GM12878 (cell line): ENCODE measurements at regions not wholly inside any gene's neighbourhood (a gene's known extent, or its start where the extent isn't known, plus 50 kb on each side); places are given as distances from the start of the nearest gene placed in this dataset.

Source experiments
- ATAC-seq: fragments of 200-7000 bp; cut with Tn5 transposase; 3 replicates; pipeline ENCODE4 v1.9.1; 2020; ENCODE audit warnings: mild to moderate bottlenecking, moderate library complexity
- BruUV-seq: library from RNA; stranded (reverse); fragments of 400-500 nt; replicated peaks from 2 replicates; lab custom pipeline; 2021; lab: Mats Ljungman, UMichigan
- CTCF ChIA-PET: fragments of 300-600 bp; sonication (Branson Sonifier 250); formaldehyde crosslinking; extraction: SDS; loops from one replicate; lab custom pipeline; 2021; ENCODE audit warnings: inconsistent platforms; lab: Yijun Ruan, JAX
- POLR2A ChIA-PET: fragments of 350-600 bp; formaldehyde crosslinking; extraction: SDS; loops from one replicate; lab custom pipeline; 2021; ENCODE audit warnings: inconsistent platforms; lab: Charles Lee
- RAD21 ChIA-PET: fragments of 300-600 bp; sonication (Branson Sonifier 250); formaldehyde crosslinking; loops from one replicate; lab custom pipeline; 2023; ENCODE audit warnings: antibody characterized with exemption; ENCODE audit not compliant: unreplicated experiment; lab: Charles Lee
- SMC1A ChIA-PET: fragments of 300-600 bp; sonication (Branson Sonifier 250); formaldehyde crosslinking; loops from one replicate; lab custom pipeline; 2023; ENCODE audit not compliant: unreplicated experiment, uncharacterized antibody; lab: Charles Lee
- DNase-seq: peaks from one replicate; pipeline ENCODE4 v3.0.0-alpha.2; 2011; ENCODE audit warnings: low read depth, low spot score
- FAIRE-seq: peaks from 3 replicates; lab custom pipeline; 2011; peaks lifted over from hg19 to GRCh38; lab: Jason Lieb, UNC
- H2AFZ ChIP-seq: 2 replicates; pipeline ENCODE4 v1.6.0; 2011; ENCODE audit warnings: low read depth, low read length, control low read depth; ENCODE audit not compliant: control insufficient read depth
- H3K27ac ChIP-seq: 2 replicates; pipeline ENCODE4 v1.5.1; 2011; ENCODE audit warnings: control low read depth; ENCODE audit not compliant: control insufficient read depth, insufficient read depth
- H3K27me3 ChIP-seq, 2 experiments: replicated peaks in 1 of 2; 2 replicates each; pipeline versions ENCODE4 v1.6.0 to v1.6.1; 2011; ENCODE audit warnings: low read length in 1 of 2; ENCODE audit not compliant: control insufficient read depth in 2 of 2, insufficient read depth in 2 of 2
- H3K36me3 ChIP-seq, 2 experiments: 2 replicates each; pipeline ENCODE4 v1.5.1; 2011; ENCODE audit warnings: low read length in 1 of 2; ENCODE audit not compliant: control insufficient read depth in 2 of 2, insufficient read depth in 2 of 2
- H3K4me1 ChIP-seq: 2 replicates; pipeline ENCODE4 v1.6.1; 2011; ENCODE audit warnings: mild to moderate bottlenecking, low read length, moderate library complexity, mixed read lengths; ENCODE audit not compliant: control insufficient read depth, insufficient read depth
- H3K4me2 ChIP-seq: 2 replicates; pipeline ENCODE4 v1.6.0; 2011; ENCODE audit warnings: control low read depth; ENCODE audit not compliant: control insufficient read depth, insufficient read depth
- H3K4me3 ChIP-seq: fragments of 200-600 bp; sonication (generic); 2 replicates; pipeline ENCODE4 v1.5.1; 2016
- H3K79me2 ChIP-seq: 2 replicates; pipeline ENCODE4 v1.6.0; 2011; ENCODE audit warnings: low read length; ENCODE audit not compliant: control insufficient read depth, insufficient read depth
- H3K9ac ChIP-seq: 2 replicates; pipeline ENCODE4 v1.8.0; 2011; ENCODE audit warnings: low read length, control low read depth, mixed read lengths; ENCODE audit not compliant: control insufficient read depth, insufficient read depth
- H3K9me3 ChIP-seq: replicated peaks from 3 replicates; pipeline ENCODE4 v1.5.1; 2011; ENCODE audit warnings: mild to moderate bottlenecking, low read length; ENCODE audit not compliant: control insufficient read depth, insufficient read depth
- H4K20me1 ChIP-seq: 2 replicates; pipeline ENCODE4 v1.6.0; 2011; ENCODE audit not compliant: control insufficient read depth, insufficient read depth
- GATAD2B ChIP-seq: fragments of 450-650 bp; conservative IDR thresholded peaks from 2 replicates; pipeline ENCODE4 v1.6.1; 2017; ENCODE audit warnings: low read depth, mild to moderate bottlenecking, moderate library complexity
- MEF2A ChIP-seq: IDR thresholded peaks from 2 replicates; pipeline ENCODE4 v1.6.1; 2011; ENCODE audit warnings: low read depth, mild to moderate bottlenecking, low read length, moderate library complexity; ENCODE audit not compliant: insufficient read depth
- MEF2B ChIP-seq: fragments of 450-650 bp; IDR thresholded peaks from 2 replicates; pipeline ENCODE4 v1.6.1; 2018; ENCODE audit warnings: mild to moderate bottlenecking, moderate library complexity; ENCODE audit not compliant: partially characterized antibody, poor library complexity, severe bottlenecking
- SMAD1 ChIP-seq: fragments of 450-650 bp; IDR thresholded peaks from 2 replicates; pipeline ENCODE4 v1.6.1; 2018; ENCODE audit warnings: mild to moderate bottlenecking, low read depth; ENCODE audit not compliant: partially characterized antibody
- SMARCA5 ChIP-seq: fragments of 450-650 bp; IDR thresholded peaks from 2 replicates; pipeline ENCODE4 v1.6.1; 2017; ENCODE audit warnings: mild to moderate bottlenecking
- USF2 ChIP-seq: IDR thresholded peaks from 2 replicates; pipeline ENCODE4 v1.6.1; 2011; ENCODE audit warnings: low read depth, low read length, improper control_type of control experiment, borderline replicate concordance
- ZSCAN29 ChIP-seq: fragments of 450-650 bp; IDR thresholded peaks from 2 replicates; pipeline ENCODE4 v1.6.1; 2017; ENCODE audit warnings: mild to moderate bottlenecking, moderate library complexity
- WGBS: methylation state at CpG from one replicate; pipeline ENCODE4 v1.1.6; 2016; ENCODE audit warnings: low lambda C conversion rate; ENCODE audit not compliant: insufficient replicate concordance, insufficient coverage; ENCODE audit errors: missing lambda C conversion rate; 5-methylcytosine and 5-hydroxymethylcytosine counted together
- in situ Hi-C: fragments of 300-500 bp; cut with MboI; formaldehyde crosslinking; loops from 9 replicates; pipeline ENCODE4 v1.14.3; 2018; ENCODE audit warnings: mixed read lengths
- intact Hi-C: fragments of 100-400 bp; cut with micrococcal nuclease; formaldehyde crosslinking; loops from one replicate; pipeline ENCODE4 v1.14.2; 2022; ENCODE audit not compliant: unreplicated experiment
- TF ChIP-seq, protein P1 (sequence below): fragments of 450-650 bp; formaldehyde crosslinking; IDR thresholded peaks from 2 replicates; pipeline ENCODE4 v1.5.0; 2022; ENCODE audit warnings: mild to moderate bottlenecking, missing genetic modification characterization

DNA sequence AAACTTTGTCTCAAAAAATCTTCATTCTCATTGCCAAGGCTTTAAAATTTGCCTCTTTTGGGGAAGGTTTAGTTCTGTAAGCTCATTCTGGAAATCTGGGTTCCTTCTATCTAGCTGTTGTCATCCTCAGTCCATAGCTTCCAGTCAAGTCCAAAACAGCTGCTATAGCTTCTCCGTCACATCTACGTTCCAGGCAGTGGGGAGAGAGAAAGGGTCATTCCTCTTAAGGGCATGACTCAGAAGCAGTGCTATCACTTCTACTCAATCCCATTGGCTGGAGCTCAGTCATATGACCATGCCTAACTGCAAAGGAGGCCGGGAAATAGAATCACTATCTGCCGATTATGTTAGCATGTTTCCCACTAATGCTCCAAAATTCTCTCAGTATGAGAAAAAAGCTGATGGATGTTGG is 141.4 kb upstream of the PTPN1 start:
- no TSS peak for BruUV-seq
- Histone ChIP-seq H3K4me1 (peaks cover 5% of the 10 kb centered on the region; the same call in 1 of the 2 replicates), H2AFZ (no peak overlapping the region), H3K9me3 (no peaks in the 10 kb centered on the region; the same call in 2 of the 3 replicates), H4K20me1 (no peaks in the 10 kb centered on the region), H3K4me3 (no peak overlapping the region), H3K27me3 (no peaks in the 10 kb centered on the region; a peak in 2 of 4 replicates)
- WGBS = 74% methylated on average over 4 of the region's 4 CpGs
- no peak for TF ChIP-seq SMARCA5
- no peak for TF ChIP-seq MEF2B
- TF ChIP-seq, protein P1, sequence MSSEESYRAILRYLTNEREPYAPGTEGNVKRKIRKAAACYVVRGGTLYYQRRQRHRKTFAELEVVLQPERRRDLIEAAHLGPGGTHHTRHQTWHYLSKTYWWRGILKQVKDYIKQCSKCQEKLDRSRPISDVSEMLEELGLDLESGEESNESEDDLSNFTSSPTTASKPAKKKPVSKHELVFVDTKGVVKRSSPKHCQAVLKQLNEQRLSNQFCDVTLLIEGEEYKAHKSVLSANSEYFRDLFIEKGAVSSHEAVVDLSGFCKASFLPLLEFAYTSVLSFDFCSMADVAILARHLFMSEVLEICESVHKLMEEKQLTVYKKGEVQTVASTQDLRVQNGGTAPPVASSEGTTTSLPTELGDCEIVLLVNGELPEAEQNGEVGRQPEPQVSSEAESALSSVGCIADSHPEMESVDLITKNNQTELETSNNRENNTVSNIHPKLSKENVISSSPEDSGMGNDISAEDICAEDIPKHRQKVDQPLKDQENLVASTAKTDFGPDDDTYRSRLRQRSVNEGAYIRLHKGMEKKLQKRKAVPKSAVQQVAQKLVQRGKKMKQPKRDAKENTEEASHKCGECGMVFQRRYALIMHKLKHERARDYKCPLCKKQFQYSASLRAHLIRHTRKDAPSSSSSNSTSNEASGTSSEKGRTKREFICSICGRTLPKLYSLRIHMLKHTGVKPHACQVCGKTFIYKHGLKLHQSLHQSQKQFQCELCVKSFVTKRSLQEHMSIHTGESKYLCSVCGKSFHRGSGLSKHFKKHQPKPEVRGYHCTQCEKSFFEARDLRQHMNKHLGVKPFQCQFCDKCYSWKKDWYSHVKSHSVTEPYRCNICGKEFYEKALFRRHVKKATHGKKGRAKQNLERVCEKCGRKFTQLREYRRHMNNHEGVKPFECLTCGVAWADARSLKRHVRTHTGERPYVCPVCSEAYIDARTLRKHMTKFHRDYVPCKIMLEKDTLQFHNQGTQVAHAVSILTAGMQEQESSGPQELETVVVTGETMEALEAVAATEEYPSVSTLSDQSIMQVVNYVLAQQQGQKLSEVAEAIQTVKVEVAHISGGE = no peak
- TF ChIP-seq MEF2A = no peak
- no peak for TF ChIP-seq USF2
- TF ChIP-seq SMAD1 = no peak
- TF ChIP-seq ZSCAN29 = no peak
- TF ChIP-seq GATAD2B = no peak
- TF ChIP-seq, all 136 proteins: peak for 0
- DNase-seq (no peak), FAIRE-seq (no peak), ATAC-seq (no peak)
- ChIA-PET POLR2A (no interaction called here), CTCF (interaction anchor here (0.7 kb wide), 1 partner anchor 863 kb away, joined by 3 read pairs; no protein-coding TSS in a partner anchor), SMC1A (no interaction called here), RAD21 (no interaction called here)
- H3K27ac ChIP-seq = no peak overlapping the region
- H3K4me2 ChIP-seq = no peak overlapping the region
- no peaks in the 10 kb centered on the region for H3K79me2 ChIP-seq
- in situ Hi-C loops = no loop called here
- no peaks in the 10 kb centered on the region for H3K36me3 ChIP-seq
- intact Hi-C loops = no loop called here
- H3K9ac ChIP-seq = no peak overlapping the region
